HCT116 (cell line): ENCODE measurements at regions not wholly inside any gene's neighbourhood (a gene's known extent, or its start where the extent isn't known, plus 50 kb on each side); places are given as distances from the start of the nearest gene placed in this dataset.

Source experiments
- ATAC-seq: fragments of 200-7000 bp; cut with Tn5 transposase; 2 replicates; pipeline ENCODE4 v1.9.1; 2020; ENCODE audit warnings: mild to moderate bottlenecking, moderate library complexity
- BruUV-seq: library from RNA; stranded (reverse); fragments of 400-500 nt; replicated peaks from 2 replicates; lab custom pipeline; 2021; lab: Mats Ljungman, UMichigan
- CTCF ChIA-PET: fragments of 300-600 bp; sonication (Branson Sonifier 250); formaldehyde crosslinking; loops from one replicate; lab custom pipeline; 2021; ENCODE audit warnings: antibody characterized with exemption; lab: Charles Lee
- POLR2A ChIA-PET: fragments of 300-600, 350-600 bp; sonication (Branson Sonifier 250); formaldehyde crosslinking; loops from one replicate; lab custom pipeline; 2021; ENCODE audit warnings: antibody characterized with exemption; lab: Charles Lee
- RAD21 ChIA-PET, 2 experiments: fragments of 300-600 bp; sonication (Branson Sonifier 250); formaldehyde crosslinking; loops; one replicate each; lab custom pipeline; 2023; ENCODE audit warnings: low total read pairs in 2 of 2; ENCODE audit not compliant: uncharacterized antibody in 2 of 2, unreplicated experiment in 2 of 2, low non-redundant PET in 1 of 2; lab: Charles Lee
- DNase-seq: peaks from one replicate; pipeline ENCODE4 v3.0.0-alpha.2; 2010; ENCODE audit warnings: low read depth, low spot score
- H2AFZ ChIP-seq: fragments of 200-600 bp; shearing (Covaris generic), sonication (generic); 2 replicates; pipeline ENCODE4 v1.6.1; 2017; ENCODE audit warnings: low read depth, mixed run types, mixed read lengths, antibody characterized with exemption, low read length; ENCODE audit not compliant: poor library complexity, severe bottlenecking
- H3K27ac ChIP-seq: 2 replicates; pipeline ENCODE4 v1.5.1; 2012; ENCODE audit warnings: low read depth, low read length
- H3K27me3 ChIP-seq: fragments of 200-600 bp; sonication (generic); 2 replicates; pipeline ENCODE4 v1.6.1; 2016; ENCODE audit warnings: mixed run types, low read length, mixed read lengths; ENCODE audit not compliant: insufficient read depth
- H3K36me3 ChIP-seq, 2 experiments: fragments of 200-500 bp in 1 of 2; fragments of 200-600 bp in 1 of 2; sonication (Bioruptor generic) in 1 of 2; sonication (generic) in 1 of 2; 2 replicates each; pipeline versions ENCODE4 v1.5.1 to v1.6.1; 2014 to 2016; ENCODE audit warnings: low read length in 2 of 2, inconsistent platforms in 1 of 2, mixed read lengths in 1 of 2, mixed run types in 1 of 2; ENCODE audit not compliant: insufficient read depth in 2 of 2, control insufficient read depth in 1 of 2
- H3K4me1 ChIP-seq, 2 experiments: fragments of 200-600 bp in 1 of 2; sonication (generic) in 1 of 2; 2 replicates each; pipeline versions ENCODE4 v1.5.1 to v1.6.1; 2012 to 2017; ENCODE audit warnings: low read length in 2 of 2, inconsistent platforms in 1 of 2, mild to moderate bottlenecking in 1 of 2, mixed read lengths in 1 of 2, mixed run types in 1 of 2, moderate library complexity in 1 of 2; ENCODE audit not compliant: insufficient read depth in 2 of 2, control insufficient read depth in 1 of 2
- H3K4me2 ChIP-seq: fragments of 200-600 bp; sonication (generic); 2 replicates; pipeline ENCODE4 v1.6.1; 2017; ENCODE audit warnings: mixed run types, low read length, mixed read lengths
- H3K4me3 ChIP-seq, 2 experiments: fragments of 200-600 bp in 1 of 2; sonication (generic) in 1 of 2; replicated peaks in 1 of 2; 2 replicates each; pipeline ENCODE4 v1.5.1; 2011 to 2016; ENCODE audit warnings: low read length in 2 of 2, control low read depth in 1 of 2, low read depth in 1 of 2, mild to moderate bottlenecking in 1 of 2, mixed read lengths in 1 of 2, mixed run types in 1 of 2
- H3K79me2 ChIP-seq: fragments of 200-600 bp; sonication (generic); 2 replicates; pipeline ENCODE4 v1.6.1; 2017; ENCODE audit warnings: mild to moderate bottlenecking, mixed run types, low read length, moderate library complexity, mixed read lengths; ENCODE audit not compliant: insufficient read depth
- H3K9ac ChIP-seq: fragments of 200-600 bp; sonication (generic); 2 replicates; pipeline ENCODE4 v1.6.1; 2016; ENCODE audit warnings: low read length, mixed read lengths
- H3K9me2 ChIP-seq: fragments of 200-600 bp; sonication (generic), shearing (Covaris generic); 2 replicates; pipeline ENCODE4 v1.6.1; 2017; ENCODE audit warnings: mixed run types, mild to moderate bottlenecking, moderate library complexity; ENCODE audit not compliant: insufficient read depth
- H3K9me3 ChIP-seq, 2 experiments: fragments of 200-500 bp in 1 of 2; fragments of 200-600 bp in 1 of 2; sonication (Bioruptor generic) in 1 of 2; sonication (generic) in 1 of 2; 2 replicates each; pipeline ENCODE4 v1.6.1; 2014 to 2017; ENCODE audit warnings: low read length in 2 of 2, mixed read lengths in 2 of 2, inconsistent platforms in 1 of 2, low read depth in 1 of 2, mild to moderate bottlenecking in 1 of 2, mixed run types in 1 of 2, moderate library complexity in 1 of 2; ENCODE audit not compliant: control insufficient read depth in 1 of 2, insufficient read depth in 1 of 2
- H4K20me1 ChIP-seq: fragments of 200-600 bp; sonication (generic), shearing (Covaris generic); 2 replicates; pipeline ENCODE4 v1.6.1; 2017; ENCODE audit warnings: mixed run types, mild to moderate bottlenecking, moderate library complexity; ENCODE audit not compliant: insufficient read depth
- ELF1 ChIP-seq: IDR thresholded peaks from 2 replicates; pipeline ENCODE4 v1.6.1; 2012; ENCODE audit warnings: low read depth, borderline replicate concordance
- EZH2 ChIP-seq: fragments of 200-600 bp; sonication (generic); IDR thresholded peaks from 2 replicates; pipeline ENCODE4 v1.6.1; 2017; ENCODE audit warnings: antibody characterized with exemption, mixed run types
- SIN3A ChIP-seq: IDR thresholded peaks from 2 replicates; pipeline ENCODE4 v1.6.1; 2012; ENCODE audit warnings: low read depth
- SRF ChIP-seq: IDR thresholded peaks from 2 replicates; pipeline ENCODE4 v1.6.1; 2012; ENCODE audit warnings: low read depth
- YY1 ChIP-seq: IDR thresholded peaks from 2 replicates; pipeline ENCODE4 v1.6.1; 2011; ENCODE audit warnings: low read length, low read depth, moderate library complexity, mild to moderate bottlenecking; ENCODE audit not compliant: insufficient replicate concordance; ENCODE audit errors: extremely low read depth
- ZNF274 ChIP-seq: fragments of 200-500 bp; sonication (Bioruptor generic); IDR thresholded peaks from 2 replicates; pipeline ENCODE4 v1.6.1; 2014; ENCODE audit warnings: mild to moderate bottlenecking, low read depth, low read length, inconsistent platforms
- intact Hi-C: fragments of 100-400 bp; cut with micrococcal nuclease; formaldehyde crosslinking; loops from 2 replicates; pipeline ENCODE4 v1.10.0; 2022
- TF ChIP-seq, protein P1 (sequence below): IDR thresholded peaks from 2 replicates; pipeline ENCODE4 v1.6.1; 2011; ENCODE audit warnings: mild to moderate bottlenecking, low read length, moderate library complexity; ENCODE audit not compliant: insufficient replicate concordance; ENCODE audit errors: extremely low read depth

GRCh38 chr9:135343136-135343535 is 136.4 kb upstream of the PPP1R26 start:
- Histone ChIP-seq H4K20me1 (no peaks in the 10 kb centered on the region), H3K4me2 (no peak overlapping the region), H3K79me2 (no peaks in the 10 kb centered on the region), H3K27me3 (no peaks in the 10 kb centered on the region), H3K9me2 (no peaks in the 10 kb centered on the region), H3K36me3 (no peaks in the 10 kb centered on the region), H2AFZ (no peak overlapping the region), H3K27ac (no peak overlapping the region), H3K9ac (no peak overlapping the region), H3K9me3 (no peaks in the 10 kb centered on the region), H3K4me3 (no peak overlapping the region), H3K4me1 (no peaks in the 10 kb centered on the region)
- DNase-seq (no peak), ATAC-seq (no peak)
- BruUV-seq = no TSS peak
- POLR2A ChIA-PET = no interaction called here
- CTCF ChIA-PET = no interaction called here
- TF ChIP-seq ELF1 = no peak
- TF ChIP-seq, protein P1, sequence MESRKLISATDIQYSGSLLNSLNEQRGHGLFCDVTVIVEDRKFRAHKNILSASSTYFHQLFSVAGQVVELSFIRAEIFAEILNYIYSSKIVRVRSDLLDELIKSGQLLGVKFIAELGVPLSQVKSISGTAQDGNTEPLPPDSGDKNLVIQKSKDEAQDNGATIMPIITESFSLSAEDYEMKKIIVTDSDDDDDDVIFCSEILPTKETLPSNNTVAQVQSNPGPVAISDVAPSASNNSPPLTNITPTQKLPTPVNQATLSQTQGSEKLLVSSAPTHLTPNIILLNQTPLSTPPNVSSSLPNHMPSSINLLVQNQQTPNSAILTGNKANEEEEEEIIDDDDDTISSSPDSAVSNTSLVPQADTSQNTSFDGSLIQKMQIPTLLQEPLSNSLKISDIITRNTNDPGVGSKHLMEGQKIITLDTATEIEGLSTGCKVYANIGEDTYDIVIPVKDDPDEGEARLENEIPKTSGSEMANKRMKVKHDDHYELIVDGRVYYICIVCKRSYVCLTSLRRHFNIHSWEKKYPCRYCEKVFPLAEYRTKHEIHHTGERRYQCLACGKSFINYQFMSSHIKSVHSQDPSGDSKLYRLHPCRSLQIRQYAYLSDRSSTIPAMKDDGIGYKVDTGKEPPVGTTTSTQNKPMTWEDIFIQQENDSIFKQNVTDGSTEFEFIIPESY = no peak
- TF ChIP-seq YY1 = no peak
- no peak for TF ChIP-seq SRF
- no peak for TF ChIP-seq EZH2
- no peak for TF ChIP-seq ZNF274
- no peak for TF ChIP-seq SIN3A
- RAD21 ChIA-PET = no interaction called here
- intact Hi-C loops = no loop called here
